SK-N-MC (cell line): ENCODE measurements at regions not wholly inside any gene's neighbourhood (a gene's known extent, or its start where the extent isn't known, plus 50 kb on each side); places are given as distances from the start of the nearest gene placed in this dataset.

Source experiments
- EZH2 ChIP-seq: fragments of 200-600 bp; sonication (generic); IDR thresholded peaks from one replicate; pipeline ENCODE4 v1.6.1; 2017; ENCODE audit warnings: antibody characterized with exemption
- POLR2AphosphoS5 ChIP-seq: IDR thresholded peaks from 2 replicates; pipeline ENCODE4 v1.6.1; 2012; ENCODE audit warnings: mild to moderate bottlenecking, low read depth, low read length, borderline replicate concordance

- no peak for TF ChIP-seq EZH2
- TF ChIP-seq POLR2AphosphoS5: no peak
Observed at GRCh38 chr3:127063916-127064315, 81.0 kb downstream of the PLXNA1 start.
